ENCODE measurements at regions not wholly inside any gene's neighbourhood (a gene's known extent, or its start where the extent isn't known, plus 50 kb on each side); places are given as distances from the start of the nearest gene placed in this dataset.
"Not testable (repeated sequence)": the region's sequence is repeated elsewhere in the genome, so short reads cannot be mapped to it uniquely, and the experiment has no call there.

DNA sequence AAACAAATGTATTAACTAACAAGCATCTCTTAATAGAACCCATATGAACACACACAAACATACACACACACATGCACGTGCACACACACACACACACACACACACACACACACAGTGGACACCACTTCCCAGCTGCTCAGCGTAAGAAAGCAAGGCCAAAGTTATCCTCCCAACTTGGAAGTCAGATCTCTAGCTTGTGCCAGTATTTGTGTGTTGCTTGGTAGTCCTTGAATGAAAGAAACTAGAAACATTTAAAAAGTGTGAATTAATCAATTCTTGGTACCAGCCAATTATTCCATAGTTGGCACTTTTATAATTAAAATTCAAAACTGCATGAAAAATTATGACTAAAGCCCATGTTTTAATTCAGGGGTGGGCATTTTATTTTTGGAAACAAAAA is 178.1 kb downstream of the TMEM161B start:
- DNase-seq: no peak

DNA sequence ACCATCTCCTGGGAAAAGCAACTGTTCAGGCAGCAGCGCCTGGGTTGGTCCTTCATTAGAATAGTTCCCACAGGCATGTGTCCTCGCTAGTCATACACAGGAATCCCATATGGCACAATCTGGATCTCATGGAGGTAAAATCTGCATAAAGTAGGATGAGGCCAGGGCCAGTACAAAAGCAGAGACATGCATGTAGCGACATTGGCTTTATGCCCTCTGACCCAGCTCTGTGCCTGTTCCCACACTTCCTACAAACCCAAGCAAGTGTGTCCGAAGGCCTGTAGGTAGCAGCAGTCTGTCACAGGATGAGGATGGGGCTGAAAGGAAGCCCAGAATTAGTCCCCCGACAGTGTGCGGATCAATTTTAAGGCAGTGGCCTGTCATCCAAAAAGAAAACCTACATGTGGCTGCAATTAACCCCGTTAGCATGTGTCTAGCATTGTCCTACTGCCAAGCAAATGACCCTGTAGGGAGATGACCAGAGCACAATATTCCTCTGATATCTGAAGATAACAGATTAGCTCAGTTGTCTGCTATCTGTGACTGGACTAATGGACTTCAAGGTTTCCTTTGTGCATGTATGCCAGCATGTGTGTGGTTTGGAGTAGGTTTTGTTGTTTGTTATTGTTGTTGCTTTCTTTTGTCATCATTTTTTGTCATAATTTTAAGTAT is 178.8 kb downstream of the TMEM161B start:
- no peak for DNase-seq

DNA sequence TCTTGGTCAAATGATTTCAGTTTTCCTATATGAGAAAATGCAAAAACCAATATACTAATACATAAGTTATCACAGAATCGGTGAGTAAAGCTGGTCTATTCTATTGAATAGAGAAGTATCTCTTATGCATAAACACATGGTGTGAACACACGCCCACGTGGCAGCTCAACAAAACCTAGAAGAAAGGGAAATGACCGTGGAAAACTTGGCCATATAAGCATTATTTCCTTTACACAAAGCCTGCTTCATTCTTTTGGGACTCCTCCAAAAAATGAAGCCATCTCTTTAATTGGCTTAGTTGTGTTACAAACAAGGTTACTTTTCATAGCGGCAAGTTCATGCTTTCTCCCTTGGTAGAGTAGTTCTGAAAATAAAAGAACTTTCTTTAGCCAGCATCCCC is 183.2 kb downstream of the TMEM161B start:
- DNase-seq: no peak

DNA sequence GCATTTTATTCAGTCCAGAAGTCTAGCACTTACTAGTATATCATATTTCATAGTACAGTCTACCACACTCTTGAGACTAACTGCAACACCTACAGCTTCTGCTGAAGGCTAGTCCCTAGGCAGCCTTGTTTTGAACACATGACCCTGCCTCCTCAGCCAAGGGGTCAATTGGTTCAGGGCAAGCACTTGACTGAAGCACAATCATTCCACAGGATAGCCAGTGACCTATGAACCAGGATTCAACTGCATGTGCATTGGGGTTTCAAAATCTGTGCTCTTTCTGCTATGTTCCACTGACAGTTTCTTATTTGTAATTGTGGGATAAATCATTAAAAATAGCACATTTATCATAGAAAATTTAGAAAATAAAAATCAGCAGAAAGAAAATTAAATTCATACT is 186.8 kb downstream of the TMEM161B start:
- DNase-seq: no peak

DNA sequence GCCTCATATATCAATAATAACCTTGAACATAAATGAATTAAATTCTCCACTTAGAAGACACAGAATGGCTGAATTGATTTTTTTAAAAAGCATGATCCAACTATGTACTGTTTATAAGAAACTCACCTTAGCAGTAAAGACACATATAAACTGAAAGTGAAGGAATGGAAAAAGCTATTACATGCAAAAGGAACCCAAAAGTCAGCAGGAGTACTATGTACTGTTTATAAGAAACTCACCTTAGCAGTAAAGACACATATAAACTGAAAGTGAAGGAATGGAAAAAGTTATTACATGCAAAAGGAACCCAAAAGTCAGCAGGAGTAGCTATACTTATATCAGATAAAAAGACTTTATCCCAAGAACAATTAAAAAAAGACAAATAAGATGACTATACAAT is 204.8 kb downstream of the TMEM161B start:
- no peak for DNase-seq

DNA sequence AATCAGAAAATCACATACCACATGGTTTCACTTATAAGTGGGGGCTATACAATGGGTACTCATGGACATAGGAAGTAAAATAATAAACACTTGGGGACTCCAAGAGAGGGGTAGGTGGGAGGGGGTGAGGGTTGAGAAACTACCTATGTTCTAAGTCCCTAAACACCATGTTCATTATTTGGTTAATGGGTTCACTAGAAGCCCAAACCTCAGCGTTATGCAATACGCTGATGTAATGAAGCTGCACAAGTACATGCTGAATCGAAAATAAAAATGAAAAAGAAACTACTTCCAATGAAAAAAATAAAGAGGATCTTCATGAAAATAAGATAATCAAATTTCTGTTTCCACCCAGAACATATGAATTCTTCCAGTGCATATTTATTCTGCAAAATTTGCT is 208.5 kb downstream of the TMEM161B start:
- no peak for DNase-seq

DNA sequence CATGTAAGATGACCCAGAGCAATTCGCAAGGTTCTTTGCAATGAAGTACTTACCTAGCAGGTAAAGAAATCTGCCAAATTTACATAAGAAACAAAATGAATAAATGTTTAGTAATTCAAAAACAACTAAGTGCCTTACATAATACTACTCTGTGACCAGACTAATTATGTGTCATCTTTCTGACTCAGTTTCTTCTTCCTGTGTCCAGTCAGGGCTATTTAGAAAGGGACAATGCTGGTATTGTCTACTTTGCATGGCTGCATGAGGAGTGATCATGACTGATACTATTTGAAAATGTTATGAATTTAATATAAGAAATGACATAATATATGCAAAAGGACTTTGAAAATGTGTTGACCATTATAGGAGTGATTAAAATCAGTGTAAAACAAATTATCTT is 210.0 kb downstream of the TMEM161B start:
- no peak for DNase-seq

DNA sequence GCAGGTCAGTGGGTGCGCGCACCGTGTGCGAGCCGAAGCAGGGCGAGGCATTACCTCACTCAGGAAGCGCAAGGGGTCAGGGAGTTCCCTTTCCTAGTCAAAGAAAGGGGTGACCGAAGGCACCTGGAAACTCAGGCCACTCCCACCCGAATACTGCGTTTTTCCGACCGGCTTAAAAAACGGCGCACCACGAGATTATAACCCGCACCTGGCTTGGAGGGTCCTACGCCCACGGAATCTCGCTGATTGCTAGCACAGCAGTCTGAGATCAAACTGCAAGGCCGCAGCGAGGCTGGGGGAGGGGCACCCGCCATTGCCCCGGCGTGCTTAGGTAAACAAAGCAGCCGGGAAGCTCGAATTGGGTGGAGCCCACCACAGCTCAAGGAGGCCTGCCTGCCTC is 216.2 kb downstream of the TMEM161B start:
- not testable (repeated sequence) for DNase-seq

DNA sequence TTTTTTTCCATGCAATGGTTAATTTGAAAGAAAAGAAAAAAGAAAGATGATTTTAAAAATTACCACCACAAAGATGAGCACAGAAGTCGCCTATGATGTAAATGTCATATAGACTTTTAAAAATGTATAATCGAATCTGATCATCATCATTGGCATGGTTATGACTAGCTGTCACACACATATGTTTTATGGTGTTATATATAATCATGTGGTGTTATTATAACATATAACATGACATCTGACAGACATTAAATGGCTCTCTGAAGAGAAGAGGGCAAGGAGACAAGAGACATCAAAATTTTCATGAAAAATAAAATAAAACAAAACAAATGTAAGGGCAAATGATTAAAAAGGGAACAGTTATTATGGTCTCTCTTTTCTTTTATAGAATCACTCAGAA is 217.5 kb downstream of the TMEM161B start:
- no peak for DNase-seq

DNA sequence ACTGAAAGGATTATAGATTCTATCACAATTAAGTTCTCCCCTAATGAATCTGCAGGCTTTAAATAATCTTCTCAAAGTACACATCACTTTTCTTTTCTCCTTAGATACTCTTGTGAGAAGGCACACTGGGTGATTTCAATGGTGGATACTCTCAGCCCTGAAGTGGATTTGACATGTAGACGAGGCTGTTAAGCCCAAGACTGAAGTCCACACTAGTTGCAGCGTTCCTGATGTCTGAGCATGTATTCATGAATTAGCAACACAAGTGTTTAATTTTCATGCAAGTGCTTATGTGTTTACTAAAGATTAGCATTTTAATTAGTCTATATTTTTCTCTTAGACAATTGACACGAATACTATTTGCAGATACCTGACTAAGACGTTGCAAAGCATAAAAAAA is 218.9 kb downstream of the TMEM161B start:
- DNase-seq: no peak

DNA sequence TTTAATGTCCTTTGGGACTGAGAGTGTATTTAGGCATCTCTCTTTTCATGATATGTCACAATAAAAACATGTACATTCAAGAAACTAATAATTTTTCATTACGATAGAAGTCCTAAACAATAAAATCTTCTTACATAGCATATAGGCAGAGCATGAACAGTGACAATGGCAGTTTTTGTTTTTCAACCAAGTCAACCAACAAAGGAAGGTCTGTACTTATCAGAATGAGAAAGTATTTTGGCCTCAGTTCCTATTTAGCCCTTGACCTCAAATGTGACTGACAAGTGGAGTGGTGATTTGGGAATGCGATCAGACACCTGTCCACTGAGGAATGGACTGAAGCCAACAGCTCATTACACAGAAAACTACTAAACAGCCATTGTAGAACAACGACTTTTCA is 219.5 kb downstream of the TMEM161B start:
- DNase-seq: no peak

DNA sequence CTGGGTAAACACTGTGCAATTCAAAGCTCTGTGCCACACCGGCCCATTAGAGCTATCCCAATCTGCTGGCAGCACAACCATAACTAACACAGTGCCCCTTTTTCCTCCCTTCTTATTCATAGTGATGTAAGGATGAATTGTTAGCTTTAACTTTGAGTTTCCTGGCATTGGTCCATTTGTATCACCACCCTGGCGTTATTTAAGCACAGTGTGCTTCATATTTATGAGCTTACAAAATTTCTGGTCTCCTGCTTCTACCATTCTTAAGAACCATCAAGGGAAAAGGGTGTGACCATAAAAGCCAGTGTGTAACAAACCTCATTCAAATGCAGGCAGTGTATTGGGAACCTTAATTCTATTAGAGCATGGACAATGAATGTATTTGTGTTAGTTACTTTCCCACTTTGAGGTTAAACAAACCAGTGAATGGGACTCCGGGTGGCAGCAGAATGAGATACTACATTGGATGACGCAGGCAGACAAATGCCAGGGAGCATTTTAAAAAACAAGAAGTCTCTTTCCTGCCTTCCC is 222.6 kb downstream of the TMEM161B start:
- DNase-seq: no peak

DNA sequence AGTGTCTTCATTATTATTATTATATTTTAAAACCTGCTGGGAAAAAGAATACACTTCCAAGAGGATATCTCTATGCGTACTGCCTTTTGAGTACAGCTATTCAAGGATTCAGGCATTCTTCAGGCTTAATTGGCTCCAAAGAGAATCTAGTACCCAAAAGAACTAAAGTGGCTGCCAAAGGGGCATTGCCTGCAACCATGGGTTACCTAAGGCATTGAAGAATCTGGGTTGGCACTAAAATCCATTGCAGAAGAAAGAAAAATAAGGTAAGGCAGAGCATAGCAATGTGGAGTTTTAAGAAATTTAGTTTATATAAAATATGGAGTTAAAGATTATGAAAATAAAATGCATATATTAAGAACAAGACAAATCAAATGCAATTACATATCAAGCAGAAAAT is 223.5 kb downstream of the TMEM161B start:
- no peak for DNase-seq

DNA sequence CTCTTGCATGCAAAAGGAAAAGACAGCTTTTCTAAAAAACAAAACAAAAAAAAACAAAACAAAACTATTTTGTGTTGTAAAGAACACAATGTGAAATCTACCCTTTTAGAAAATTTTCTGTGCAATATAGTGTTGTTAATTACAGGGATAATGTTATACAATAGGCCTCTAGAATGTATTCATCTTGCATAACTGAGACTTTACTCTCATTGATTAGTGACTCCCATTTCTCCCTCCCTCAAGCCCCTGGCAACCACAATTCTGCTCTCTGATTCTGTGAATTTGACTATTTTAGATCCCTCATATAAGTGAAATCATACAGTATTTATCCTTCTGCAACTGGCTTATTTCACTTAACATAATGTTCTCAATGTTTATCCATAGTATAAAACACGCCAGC is 234.1 kb downstream of the TMEM161B start:
- DNase-seq: no peak

DNA sequence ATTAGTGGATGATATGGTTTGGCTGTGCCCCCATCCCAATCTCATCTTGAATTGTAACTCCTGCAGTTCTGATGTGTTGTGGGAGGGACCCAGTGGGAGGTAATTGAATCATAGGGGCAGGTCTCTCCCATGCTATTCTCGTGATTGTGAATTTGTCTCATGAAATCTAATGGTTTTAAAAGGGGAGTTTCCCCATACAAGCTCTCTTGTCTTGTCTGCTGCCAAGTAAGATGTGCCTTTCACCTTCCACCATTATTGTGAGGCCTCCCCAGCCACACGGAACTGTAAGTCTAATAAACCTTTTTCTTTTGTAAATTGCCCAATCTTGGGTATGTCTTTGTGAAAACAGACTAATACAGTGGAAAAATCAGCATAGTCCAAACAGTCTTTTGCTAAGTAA is 235.5 kb downstream of the TMEM161B start:
- DNase-seq: no peak

DNA sequence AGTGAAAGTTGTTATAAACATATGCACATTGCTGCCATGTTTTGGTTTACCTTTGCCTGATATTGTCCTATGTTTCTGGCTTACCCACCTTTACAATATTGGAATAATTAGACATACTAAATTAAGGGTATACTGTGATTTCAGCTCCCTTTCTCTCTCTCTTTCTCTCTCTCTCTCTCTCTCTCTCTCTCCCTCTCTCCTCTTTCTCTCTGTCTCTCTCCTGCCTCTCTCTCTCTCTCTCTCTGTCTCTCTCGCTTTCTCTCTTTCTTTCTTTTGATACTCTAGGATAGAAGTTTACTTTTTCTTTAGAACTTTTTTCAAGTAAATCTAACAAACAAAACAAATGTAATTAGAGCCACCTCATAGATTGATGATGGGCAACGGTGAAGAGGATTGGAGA is 239.6 kb downstream of the TMEM161B start:
- DNase-seq: no peak

DNA sequence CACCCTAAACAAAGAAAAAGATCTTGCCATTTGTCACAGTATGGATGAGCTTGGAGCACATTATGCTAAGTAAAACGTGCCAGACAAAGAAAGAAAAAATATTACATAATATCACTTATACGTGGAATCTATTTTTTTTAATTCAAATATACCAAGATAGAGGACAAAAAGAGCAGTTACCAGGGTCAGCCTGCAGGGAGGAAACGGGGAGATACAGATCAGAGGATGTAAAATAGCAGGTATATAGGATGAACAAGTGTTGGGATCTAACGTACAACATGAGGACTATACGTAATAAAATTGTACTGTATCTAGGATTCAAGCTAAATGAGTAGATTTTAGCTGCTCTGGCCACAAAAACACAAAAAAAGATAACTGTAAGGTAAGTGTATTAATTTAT is 247.5 kb downstream of the TMEM161B start:
- DNase-seq: no peak

DNA sequence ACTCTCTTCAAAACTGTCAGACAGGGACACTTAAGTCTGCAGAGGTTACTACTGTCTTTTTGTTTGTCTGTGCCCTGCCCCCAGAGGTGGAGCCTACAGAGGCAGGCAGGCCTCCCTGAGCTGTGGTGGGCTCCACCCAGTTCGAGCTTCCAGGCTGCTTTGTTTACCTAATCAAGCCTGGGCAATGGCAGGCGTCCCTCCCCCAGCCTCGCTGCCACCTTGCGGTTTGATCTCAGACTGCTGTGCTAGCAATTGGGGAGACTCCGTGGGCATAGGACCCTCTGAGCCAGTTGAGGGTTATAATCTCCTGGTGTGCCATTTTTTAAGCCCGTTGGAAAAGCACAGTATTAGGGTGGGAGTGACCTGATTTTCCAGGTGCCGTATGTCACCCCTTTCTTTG is 253.7 kb downstream of the TMEM161B start:
- DNase-seq: not testable (repeated sequence)

DNA sequence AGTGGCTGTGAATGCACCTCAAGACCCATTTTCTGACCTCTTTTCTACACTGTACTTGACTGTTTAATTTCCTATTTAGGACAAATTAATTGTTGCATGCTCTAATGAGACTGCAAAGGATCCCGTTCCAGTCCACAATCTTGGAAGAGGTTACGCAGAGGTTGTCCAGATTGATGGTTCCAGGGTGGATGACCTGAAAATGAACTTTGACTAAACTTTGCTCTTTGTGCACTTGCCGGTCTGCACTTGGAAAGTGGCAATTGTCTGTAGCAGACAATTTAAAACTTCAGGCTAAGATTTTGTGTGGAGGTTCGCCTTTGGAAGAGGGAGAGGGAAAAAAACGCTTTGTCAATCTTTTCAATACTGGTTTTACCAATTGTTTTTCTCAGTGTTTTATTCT is 267.8 kb downstream of the TMEM161B start:
- DNase-seq: no peak

DNA sequence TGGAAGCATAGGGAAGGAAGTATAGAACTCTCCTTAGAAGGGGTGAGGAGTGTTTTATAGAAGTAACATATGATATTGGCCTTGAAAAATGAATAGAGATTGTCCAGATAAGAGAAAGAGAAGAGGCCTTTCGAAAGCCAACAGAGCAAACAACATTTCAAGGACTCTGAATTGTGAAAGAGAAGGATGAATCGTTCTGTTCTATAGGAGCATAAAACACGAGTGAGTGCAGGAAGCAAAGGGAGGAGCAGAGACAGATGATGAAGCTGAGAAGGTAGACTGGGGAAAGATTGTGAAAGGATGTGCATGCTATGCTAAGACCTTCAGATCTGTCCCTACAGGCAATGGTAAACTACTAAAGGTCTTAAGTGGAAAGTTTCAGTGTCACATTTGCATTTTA is 271.0 kb downstream of the TMEM161B start:
- no peak for DNase-seq

DNA sequence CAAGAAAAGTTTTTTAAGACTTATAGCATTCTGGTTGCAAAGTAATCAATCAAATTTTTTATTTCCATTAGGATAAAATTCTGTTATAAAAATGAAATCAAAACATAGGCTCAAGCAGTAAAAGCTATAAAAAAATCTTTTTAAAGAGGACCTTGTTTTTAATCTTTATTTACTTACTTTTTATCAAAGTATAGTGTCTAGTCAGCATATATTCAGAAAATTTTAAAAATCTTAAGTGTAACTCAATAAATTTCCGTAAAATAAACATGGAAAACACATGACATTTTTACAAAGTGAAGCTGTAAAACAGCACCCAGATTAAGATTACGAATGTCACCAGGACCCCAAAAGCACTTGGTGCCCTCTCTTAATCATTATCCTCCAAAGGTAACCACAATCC is 302.4 kb downstream of the TMEM161B start:
- no peak for DNase-seq

DNA sequence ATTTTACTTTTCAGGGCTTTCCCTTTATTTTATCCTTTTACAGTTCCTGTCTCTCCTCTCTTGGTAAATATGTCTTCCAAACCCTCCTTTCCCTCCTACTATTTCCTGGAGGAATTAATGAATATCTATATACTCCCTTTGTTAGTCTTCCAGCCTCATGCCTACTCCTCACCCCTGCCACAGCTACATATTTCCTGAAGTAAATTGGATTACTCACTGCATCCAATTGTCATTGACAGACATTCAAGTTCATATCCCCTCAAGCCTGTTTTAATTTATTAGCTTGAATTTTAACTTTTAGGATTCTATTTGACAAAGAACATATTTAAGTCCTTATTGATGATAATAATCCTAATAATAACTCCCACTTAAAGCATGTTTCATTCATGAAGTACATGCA is 314.5 kb downstream of the TMEM161B start:
- DNase-seq: no peak

DNA sequence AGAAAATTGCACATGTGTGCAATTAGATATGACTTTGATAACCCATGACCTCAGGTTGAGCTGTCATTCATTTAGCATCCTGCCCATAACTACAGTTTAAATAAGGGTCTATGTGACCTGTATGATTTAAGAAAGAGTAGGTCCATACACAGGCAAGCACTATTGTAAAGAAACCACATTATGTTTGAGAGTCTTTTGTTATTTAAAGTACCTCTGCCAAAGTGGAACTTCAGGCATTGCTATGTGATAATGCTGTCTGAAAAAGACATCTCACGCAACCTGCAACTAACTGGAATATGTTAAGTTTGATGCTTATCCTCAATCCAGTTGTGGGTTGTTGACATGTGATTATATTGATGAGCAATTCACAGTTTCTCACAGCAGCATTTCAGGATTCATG is 317.0 kb downstream of the TMEM161B start:
- no peak for DNase-seq

DNA sequence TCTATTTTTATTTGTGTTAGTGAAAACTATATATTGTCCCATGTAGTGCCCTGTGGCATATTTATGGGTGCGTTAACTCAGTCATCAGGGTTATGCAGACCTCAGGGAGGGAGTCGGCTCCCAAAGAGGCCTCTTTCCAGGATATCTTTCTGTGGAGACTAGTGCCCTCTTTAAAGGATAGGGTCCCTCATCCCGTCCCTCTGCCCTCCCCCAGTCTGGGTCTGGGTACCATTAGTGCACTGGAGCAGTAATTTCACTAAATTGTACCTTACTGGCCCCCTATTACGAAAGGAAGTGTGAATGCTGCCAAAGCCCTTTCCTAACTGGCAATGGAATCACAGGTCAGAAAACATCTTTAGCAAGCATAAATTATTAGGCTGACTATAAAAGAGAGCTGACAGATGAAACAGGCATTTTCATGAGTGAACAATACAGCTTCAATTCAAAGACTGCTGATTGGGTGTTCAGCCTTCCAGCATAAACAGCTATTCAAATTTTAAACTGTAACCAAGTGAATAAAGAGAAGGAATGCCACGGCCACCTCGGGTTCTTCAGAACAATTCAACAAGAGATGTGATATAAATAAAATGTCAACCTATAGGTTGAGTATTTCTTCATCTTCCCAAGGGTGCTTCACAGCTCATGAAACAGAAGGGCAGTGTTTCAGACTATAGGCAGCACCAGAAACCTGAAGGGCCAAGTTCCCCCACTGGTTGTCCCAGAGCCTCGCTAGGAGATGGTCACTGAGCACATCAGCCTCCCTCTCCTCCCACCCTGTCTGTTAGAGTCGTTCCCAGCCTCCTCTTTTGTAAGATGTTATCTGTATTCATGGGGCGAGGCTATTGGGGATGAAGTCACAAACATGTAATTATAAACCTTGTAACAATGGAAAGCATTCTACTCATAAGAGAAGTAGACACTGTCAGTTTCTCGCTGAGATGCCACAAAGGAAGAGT is 318.7 kb downstream of the TMEM161B start:
- no peak for DNase-seq
